GM19351 (cell line): ENCODE measurements at regions not wholly inside any gene's neighbourhood (a gene's known extent, or its start where the extent isn't known, plus 50 kb on each side); places are given as distances from the start of the nearest gene placed in this dataset.
"Not testable (repeated sequence)": the region's sequence is repeated elsewhere in the genome, so short reads cannot be mapped to it uniquely, and the experiment has no call there.

Experiments
- ATAC-seq: cut with Tn5 transposase; IDR thresholded peaks from one replicate; pipeline ENCODE4 v1.9.1; 2021; ENCODE audit warnings: mild to moderate bottlenecking, moderate library complexity; ENCODE audit not compliant: unreplicated experiment

DNA sequence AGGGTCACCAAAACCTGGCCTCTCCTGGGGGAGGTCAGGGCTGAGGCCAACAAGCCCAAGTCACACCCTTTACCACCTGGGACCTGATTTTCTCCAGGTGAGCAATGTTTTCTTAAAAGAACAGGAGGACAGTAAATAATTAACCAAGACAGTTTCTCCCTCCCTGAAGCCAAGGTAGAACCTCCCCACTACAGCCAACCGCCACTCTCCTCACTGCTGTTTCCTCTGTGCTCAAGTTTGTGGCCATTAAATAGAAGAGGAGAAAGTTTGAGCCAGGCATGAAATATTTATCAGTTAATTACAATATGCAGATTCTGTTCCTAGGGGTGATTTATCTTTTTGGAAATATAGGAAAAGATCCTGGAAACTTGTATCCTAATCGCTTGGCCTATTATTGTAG is 150.6 kb upstream of the ANKRD20A1 start:
- not testable (repeated sequence) for ATAC-seq

DNA sequence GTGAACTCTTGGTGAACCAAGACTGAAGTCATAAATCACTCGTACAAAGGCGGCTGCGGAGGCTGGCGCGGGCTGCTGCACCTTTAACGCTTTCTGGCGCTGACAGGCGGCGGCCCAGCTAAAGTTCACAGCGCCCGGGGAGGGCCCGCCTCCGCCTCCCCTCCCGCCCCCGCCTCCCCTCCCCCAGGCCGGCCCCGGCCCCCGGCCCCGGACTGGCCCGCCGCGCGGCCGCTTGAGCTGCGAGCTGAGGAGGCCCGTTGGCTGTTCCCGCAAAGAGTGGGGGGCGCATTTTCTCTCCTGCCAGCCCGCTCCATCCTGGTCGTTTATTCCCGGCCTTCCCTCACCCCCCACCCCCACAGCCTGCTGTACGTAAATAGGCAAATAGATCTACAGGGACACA is 147.3 kb upstream of the ANKRD20A1 start:
- ATAC-seq, result not testable (repeated sequence)

DNA sequence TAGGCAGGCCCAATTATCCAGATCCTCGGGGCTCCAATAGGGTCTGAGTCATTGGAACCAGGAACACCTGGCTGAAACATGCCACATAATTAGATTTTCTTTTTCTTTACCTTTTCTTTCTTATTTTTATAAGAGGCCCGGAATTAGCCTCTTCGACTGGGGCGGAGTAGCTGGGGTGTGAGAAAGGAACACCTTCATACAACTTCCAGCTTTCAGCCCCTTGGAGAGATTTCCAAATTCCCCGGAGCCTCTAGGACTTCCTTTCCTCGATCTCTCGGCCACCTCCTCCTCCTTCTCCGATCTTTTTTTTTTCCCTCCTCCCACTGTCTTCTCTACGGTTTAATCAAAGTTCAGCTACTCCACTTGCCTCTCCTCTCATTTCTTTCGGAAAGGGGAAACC is 146.8 kb upstream of the ANKRD20A1 start:
- ATAC-seq, result not testable (repeated sequence)

DNA sequence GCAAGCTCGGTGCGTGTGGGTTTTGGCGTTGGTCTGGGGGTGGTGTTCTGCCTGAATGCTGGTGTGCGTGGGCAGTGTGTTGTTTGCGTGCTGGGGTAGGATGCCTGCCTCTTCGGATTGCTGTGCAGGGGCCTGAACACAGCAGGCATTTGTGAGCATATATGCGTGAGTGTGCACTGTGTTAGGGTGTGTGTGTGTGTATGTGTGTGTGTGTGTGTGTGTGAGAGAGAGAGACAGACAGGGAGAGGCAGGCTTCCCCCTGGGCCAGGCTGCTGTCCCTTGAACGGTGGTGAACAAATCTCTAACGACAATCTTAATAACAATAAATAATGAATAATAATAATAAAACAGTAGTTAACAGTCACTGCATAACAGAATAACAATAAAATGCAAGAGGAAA is 145.8 kb upstream of the ANKRD20A1 start:
- ATAC-seq, result not testable (repeated sequence)

DNA sequence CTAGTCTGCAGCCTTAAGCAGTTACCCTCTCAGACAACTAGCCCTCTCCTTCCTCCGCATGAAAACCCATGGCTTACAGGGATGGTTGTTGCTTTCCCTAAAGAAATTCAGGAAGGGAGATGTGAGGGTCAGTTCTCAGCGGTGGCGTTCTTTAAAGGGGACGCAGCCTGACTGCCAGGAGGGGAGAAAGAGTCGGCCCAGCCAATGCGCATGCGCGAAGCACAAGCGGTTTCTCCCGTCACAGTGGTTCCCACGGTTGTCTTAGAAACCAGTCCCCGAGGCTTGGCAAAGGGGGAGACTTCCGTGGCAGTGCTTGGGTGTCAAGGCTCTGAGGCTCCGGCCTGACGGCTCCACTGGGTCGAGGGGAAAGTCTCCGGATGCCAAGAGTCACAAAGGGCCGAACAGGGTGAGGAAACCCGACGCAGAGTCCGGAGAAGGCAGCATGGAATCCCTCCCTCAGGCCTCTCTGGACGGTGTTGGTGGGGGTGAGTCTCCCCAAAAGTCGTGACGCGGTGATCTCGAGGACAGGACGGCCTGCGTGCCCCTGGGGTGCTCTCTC is 140.8 kb upstream of the ANKRD20A1 start:
- ATAC-seq, result not testable (repeated sequence)

DNA sequence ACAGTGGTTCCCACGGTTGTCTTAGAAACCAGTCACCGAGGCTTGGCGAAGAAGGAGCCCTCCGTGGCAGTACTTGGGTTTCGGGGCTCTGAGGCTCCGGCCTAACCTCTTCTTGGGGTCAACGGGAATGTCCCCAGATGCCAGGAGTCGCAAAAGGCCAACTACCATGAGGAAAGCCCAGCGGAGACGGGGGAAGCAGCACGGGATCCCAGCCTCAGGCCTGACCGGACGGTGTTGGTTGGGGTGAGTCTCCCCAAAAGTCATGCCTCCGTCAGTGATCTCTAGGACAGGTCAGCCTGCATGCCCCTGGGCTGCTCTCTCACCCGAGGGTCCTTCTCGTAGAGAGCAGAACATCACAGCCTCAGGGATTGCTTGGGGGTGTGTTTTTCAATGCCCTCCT is 138.2 kb upstream of the ANKRD20A1 start:
- ATAC-seq, result not testable (repeated sequence)

DNA sequence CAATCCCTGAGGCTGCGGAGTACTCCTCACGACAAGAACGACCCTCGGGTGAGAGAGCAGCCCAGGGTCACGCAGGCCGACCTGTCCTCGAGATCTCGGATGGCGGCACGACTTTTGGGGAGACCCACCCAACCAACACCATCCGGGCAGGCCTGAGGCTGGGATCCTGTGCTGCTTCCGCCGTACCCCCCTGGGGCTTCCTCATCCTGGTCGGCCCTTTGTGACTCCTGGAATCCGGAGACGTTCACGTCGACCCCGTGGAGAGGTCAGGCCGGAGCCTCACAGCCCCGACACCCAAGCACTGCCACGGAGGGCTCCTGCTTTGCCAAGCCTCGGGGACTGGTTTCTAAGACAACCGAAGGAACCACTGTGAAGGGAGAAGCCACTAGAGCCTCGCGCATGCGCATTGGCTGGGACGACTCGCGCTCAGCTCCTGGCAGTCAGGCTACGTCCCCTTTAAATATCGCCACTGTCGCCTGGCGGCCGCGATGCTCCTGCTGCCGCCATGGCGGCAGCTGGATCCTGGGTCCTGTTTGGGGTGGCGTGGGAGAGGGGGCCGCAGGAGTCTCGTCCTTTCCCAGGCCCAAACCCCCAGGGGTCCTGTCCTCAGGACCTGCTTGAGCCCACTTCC is 136.2 kb upstream of the ANKRD20A1 start:
- peak; percentile 86 for ATAC-seq

DNA sequence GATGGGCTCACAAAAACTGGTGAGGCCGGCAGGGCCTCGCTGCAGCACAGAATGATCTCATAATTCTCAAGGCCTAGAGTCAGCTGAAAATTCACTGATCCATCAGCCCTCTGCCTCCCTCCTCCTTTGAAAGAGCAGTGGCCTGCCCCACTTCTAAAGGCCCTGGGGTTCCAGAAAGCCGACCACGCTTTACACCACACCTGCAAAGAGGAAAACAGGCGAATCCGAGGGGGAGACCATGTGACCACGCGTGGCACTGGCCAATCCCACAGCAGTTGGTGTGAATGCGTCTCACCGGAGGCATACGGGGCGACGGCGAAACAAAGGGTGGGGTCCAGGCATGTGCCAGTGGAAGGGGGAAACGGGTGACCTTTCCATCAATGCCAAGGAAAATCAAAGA is 135.5 kb upstream of the ANKRD20A1 start:
- peak; percentile 44 for ATAC-seq

DNA sequence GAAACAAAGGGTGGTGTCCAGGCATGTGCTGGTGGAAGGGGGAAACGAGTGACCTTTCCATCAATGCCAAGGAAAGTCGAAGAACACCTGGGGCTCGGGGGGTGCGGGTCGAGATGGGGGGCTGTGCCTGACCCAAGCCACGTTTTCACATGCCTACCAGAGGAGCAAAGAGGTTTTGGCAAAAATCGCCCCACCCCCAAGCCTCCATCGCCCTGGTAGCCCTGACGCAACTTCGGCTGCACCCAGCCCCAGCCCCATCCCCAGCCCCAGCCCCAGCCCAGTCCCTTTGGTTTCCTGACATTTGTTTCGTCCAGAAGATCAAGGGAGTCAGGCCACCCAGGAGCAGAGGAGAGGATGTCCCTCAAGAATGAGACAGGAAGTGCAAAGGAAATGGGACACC is 133.8 kb upstream of the ANKRD20A1 start:
- ATAC-seq, result not testable (repeated sequence)

DNA sequence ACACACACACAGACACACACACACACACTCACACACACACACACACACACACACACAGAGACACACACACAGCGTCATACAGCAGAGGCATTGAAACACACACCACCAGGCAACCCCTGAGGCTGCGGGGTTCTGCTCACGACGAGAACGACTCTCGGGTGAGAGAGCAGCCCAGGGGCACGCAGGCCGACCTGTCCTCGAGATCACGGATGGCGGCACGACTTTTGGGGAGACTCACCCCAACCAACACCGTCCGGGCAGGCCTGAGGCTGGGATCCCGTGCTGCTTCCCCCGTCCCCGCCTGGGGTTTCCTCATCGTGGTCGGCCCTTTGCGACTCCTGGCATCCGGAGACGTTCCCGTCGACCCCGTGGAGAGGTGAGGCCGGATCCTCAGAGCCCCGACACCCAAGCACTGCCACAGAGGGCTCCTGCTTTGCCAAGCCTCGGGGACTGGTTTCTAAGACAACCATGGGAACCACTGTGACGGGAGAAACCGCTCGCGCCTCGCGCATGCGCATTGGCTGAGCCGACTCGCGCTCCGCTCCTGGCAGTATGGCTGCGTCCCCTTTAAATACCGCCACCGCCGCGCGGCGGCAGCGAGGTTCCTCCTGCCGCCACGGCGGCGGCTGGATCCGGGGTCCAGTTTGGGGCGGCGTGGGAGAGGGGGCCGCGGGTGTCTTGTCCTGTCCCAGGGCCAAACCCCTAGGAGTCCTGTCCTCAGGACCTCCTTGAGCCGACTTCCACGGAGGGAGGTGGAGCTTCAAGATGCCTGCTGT is 132.3 kb upstream of the ANKRD20A1 start:
- peak; percentile 59 for ATAC-seq

DNA sequence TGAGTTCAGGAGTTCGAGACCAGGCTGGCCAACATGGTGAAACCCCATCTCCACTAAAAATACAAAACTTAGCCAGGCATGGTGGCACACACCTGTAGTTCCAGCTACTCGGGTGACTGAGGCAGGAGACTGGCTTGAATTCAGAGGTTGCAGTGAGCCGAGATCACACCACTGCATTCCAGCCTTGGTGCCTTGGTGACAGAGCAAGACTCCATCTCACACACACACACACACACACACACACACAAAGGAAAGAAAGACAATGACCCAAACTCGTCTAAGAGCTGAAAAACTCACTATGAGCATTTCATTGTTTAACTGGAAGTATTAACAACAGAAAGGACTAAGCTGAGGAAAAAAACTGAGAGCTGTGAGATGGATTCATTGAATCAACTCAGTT is 95.6 kb upstream of the ANKRD20A1 start:
- ATAC-seq, result not testable (repeated sequence)

DNA sequence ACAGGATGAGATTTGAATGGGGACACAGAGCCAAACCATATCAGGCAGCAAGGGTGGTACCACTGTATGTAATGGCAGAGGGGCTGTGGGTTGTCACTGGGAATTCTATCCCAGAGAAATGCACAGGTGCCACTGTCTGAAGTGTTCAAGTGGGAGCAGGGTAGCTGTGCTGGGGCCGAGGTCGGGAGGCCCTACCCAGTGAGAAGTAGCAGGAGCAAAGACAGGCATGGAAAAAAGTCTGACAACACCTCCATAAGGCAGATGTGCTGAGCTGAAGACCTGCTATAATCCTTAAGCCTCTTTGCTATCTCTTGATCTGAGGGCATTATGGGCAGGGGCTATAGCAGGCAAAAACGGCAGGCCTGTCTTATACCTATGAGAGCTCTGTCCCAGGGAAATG is 86.9 kb upstream of the ANKRD20A1 start:
- not testable (repeated sequence) for ATAC-seq

DNA sequence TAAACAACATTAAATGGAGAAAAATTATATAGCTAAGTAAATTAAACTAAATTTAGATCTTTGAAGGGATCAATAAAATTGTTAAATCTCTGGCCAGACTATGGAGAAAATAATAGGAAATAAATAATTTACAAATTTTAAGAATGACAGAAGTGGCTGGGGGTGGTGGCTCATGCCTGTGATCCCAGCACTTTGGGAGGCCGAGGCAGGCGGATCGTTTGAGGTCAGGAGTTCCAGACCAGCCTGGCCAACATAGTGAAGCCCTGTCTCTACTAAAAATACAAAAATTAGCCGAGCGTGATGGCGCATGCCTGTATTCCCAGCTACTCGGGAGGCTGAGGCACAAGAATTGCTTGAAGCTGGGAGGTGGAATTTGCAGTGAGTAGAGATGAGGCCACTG is 58.6 kb upstream of the ANKRD20A1 start:
- ATAC-seq, result not testable (repeated sequence)
